HepG2 (cell line): ENCODE measurements at regions not wholly inside any gene's neighbourhood (a gene's known extent, or its start where the extent isn't known, plus 50 kb on each side); places are given as distances from the start of the nearest gene placed in this dataset.

Experiments used
- CBX5 ChIP-seq: sonication (generic); formaldehyde crosslinking; IDR thresholded peaks from 2 replicates; pipeline ENCODE4 v1.4.0; 2020; ENCODE audit warnings: missing genetic modification reagents, borderline replicate concordance
- ETV6 ChIP-seq: sonication (generic); formaldehyde crosslinking; conservative IDR thresholded peaks from 2 replicates; pipeline ENCODE4 v1.4.0; 2020; ENCODE audit warnings: missing genetic modification reagents
- KLF15 ChIP-seq: sonication (generic); formaldehyde crosslinking; IDR thresholded peaks from 2 replicates; pipeline ENCODE4 v1.8.1; 2023; ENCODE audit warnings: borderline replicate concordance, mild to moderate bottlenecking, inconsistent platforms, missing genetic modification reagents, mixed read lengths
- SALL2 ChIP-seq: sonication (generic); formaldehyde crosslinking; IDR thresholded peaks from 2 replicates; pipeline ENCODE4 v1.8.1; 2023; ENCODE audit warnings: mild to moderate bottlenecking, missing genetic modification reagents, inconsistent platforms
- ZNF253 ChIP-seq: sonication (generic); formaldehyde crosslinking; IDR thresholded peaks from 2 replicates; pipeline ENCODE4 v1.8.0; 2022; ENCODE audit warnings: mild to moderate bottlenecking, missing genetic modification reagents, borderline replicate concordance
- ZNF777 ChIP-seq: sonication (generic); formaldehyde crosslinking; IDR thresholded peaks from 2 replicates; pipeline ENCODE4 v1.4.0; 2020; ENCODE audit warnings: missing genetic modification reagents
- TF ChIP-seq, protein P1 (sequence below): sonication (generic); formaldehyde crosslinking; IDR thresholded peaks from 2 replicates; pipeline ENCODE4 v1.5.1; 2020; ENCODE audit warnings: missing genetic modification reagents, mild to moderate bottlenecking, borderline replicate concordance

GRCh38 chr5:57054135-57054534, 102.2 kb upstream of the MIER3 start:
- TF ChIP-seq, protein P1, sequence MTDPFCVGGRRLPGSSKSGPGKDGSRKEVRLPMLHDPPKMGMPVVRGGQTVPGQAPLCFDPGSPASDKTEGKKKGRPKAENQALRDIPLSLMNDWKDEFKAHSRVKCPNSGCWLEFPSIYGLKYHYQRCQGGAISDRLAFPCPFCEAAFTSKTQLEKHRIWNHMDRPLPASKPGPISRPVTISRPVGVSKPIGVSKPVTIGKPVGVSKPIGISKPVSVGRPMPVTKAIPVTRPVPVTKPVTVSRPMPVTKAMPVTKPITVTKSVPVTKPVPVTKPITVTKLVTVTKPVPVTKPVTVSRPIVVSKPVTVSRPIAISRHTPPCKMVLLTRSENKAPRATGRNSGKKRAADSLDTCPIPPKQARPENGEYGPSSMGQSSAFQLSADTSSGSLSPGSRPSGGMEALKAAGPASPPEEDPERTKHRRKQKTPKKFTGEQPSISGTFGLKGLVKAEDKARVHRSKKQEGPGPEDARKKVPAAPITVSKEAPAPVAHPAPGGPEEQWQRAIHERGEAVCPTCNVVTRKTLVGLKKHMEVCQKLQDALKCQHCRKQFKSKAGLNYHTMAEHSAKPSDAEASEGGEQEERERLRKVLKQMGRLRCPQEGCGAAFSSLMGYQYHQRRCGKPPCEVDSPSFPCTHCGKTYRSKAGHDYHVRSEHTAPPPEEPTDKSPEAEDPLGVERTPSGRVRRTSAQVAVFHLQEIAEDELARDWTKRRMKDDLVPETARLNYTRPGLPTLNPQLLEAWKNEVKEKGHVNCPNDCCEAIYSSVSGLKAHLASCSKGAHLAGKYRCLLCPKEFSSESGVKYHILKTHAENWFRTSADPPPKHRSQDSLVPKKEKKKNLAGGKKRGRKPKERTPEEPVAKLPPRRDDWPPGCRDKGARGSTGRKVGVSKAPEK = no peak
- TF ChIP-seq SALL2 (CRISPR knock-in tag) (no peak), ETV6 (CRISPR knock-in tag) (no peak), ZNF777 (CRISPR knock-in tag) (no peak), KLF15 (CRISPR knock-in tag) (no peak), CBX5 (CRISPR knock-in tag) (no peak), ZNF253 (CRISPR knock-in tag) (no peak)
